CD4-positive, alpha-beta T cell treated with Interleukin-4 for 1 hour (primary cell): ENCODE measurements at regions not wholly inside any gene's neighbourhood (a gene's known extent, or its start where the extent isn't known, plus 50 kb on each side); places are given as distances from the start of the nearest gene placed in this dataset.

Source experiments
- DNase-seq, 2 donors: peaks; one replicate each; pipeline ENCODE4 v3.0.0-alpha.2; 2020 to 2022

GRCh38 chr2:134190807-134191203 lies 63.1 kb upstream of the MGAT5 start:
- no peak for DNase-seq

DNA sequence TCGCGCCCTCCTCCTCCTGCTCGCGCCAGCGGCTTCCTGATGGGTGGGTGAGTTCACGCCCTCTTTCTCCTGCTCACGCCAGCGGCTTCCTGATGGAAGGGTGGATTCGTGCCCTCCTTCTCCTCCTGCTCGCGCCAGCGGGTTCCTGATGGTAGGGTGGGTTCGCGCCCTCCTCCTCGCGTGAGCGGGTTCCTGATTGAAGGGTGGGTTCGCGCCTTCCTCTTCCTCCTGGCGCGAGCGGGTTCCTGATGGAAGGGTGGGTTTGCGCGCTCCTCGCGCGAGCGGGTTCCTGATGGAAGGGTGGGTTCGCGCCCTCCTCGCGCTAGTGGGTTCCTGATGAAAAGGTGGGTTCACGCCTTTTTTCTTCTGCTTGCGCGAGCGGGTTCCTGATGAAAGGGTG lies 62.0 kb upstream of the MGAT5 start:
- no peak for DNase-seq

DNA sequence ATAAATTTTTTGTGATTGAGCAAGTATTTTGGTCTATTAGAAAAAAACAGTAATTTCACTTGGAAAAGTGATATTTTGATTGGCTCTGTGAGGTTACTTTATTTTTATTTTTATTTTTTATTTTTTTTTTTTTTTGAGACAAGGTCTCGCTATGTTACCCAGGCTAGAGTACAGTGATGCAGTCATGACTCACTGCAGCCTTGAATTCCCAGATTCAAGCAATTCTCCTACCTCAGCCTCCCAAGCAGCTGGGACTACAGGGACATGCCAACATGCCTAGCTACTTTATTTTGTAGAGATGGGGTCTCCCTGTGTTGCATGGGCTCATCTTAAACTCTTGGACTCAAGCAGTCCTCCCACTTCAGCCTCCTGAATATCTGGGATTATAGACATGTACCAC lies 60.9 kb upstream of the MGAT5 start:
- no peak for DNase-seq

- DNase-seq = no peak
These were observed 59.4 kb upstream of the MGAT5 start for GRCh38 chr2:134194519-134194918.

GRCh38 chr2:134195341-134195740 lies 58.5 kb upstream of the MGAT5 start:
- no peak for DNase-seq

GRCh38 chr2:134197445-134197844 lies 56.4 kb upstream of the MGAT5 start:
- no peak for DNase-seq

- no peak for DNase-seq
These were observed 55.8 kb upstream of the MGAT5 start for GRCh38 chr2:134198006-134198634.

DNA sequence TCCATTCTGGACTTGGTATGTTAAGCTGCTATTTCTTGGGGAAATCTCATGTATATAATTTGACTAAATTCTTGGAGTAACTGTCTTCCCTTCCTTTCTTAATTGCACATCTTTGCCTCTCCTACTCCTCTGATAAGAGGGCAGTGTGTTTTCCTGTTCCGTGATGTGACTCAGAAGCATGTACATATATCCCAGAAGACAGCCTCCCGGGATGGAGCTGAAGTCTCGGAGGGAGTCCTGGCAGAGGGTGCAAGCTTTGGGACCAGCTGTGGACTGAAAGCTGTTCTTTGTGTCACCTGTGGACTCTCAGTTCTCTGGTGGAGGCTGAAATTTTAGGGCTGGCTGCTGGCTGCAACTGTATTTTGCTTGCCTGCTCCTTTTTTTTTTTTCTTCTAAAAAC lies 54.7 kb upstream of the MGAT5 start:
- DNase-seq = no peak

GRCh38 chr2:134200036-134200618 lies 53.7 kb upstream of the MGAT5 start:
- no peak for DNase-seq

DNA sequence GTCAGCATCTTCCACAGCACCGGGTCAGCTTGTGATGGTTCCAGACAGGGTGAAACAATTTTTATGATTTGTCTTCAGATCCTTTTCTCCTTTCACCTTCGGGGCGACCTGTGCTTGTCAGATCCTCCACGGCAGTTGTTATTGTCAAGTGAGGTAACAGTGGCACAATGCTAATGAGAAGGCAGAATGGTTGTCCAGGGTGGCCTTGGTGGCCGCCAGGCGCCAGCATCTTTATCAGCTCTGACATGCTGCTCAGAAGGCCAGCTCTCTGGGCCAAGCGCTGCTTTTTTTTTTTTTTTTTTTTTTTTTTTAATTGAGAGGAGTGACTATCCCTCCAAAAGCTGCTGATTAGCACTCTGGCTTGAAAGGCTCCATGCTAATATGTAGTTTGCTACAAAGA lies 52.3 kb upstream of the MGAT5 start:
- DNase-seq = no peak

DNA sequence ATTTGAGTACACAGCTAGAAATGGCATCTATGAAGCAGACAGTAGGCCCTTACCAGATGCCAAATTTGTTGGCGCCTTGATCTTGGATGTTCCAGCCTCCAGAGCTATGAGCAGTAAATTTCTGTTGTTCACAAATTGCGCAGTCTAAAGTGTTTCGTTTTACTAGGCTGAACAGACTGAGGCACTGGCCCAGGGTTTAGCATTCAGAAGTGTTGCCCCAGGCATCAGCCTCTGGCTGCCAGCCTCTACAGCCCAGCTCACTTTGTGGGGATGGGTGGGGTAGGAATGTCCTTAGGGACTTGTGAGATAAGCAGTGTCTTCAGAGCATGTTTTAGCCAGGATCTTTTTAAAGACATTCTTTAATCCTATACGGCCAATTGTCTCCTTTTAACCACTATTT lies 51.5 kb upstream of the MGAT5 start:
- no peak for DNase-seq

GRCh38 chr2:134203175-134203574 lies 50.7 kb upstream of the MGAT5 start:
- no peak for DNase-seq
